ENCODE measurements at regions not wholly inside any gene's neighbourhood (a gene's known extent, or its start where the extent isn't known, plus 50 kb on each side); places are given as distances from the start of the nearest gene placed in this dataset.

DNA sequence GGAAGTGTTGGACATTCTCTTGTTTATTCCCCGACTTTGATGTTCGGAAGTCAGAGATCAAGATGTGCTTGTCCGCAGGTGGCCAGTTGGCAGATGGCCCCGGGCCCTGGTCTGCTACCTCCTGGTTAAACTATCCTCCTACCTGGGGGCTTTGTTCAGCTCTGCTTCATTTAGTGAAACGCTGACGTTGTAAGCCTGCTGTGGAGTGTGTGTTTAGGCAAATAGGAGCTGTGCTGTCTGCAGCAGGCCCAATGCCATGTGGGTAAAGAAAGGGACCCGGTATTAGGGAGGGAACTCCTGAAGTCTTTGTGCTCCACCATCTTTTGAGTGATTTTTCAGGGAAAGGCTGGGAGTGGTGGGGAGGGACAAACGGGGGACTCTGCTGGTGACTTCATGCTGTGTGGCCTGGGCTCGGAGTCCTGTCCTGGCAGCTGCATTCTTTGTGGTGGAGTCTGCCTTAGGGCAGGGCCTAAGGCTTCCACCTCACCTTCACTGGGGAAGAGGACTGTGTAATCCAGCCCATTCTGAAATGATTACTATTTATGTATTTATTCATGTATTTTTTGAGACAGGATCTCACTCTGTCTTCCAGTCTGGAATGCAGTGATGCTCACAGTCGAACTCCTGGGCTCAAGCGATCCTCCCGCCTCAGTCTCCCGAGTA lies 171.1 kb upstream of the KLF6 start (continued):
- TF ChIP-seq, protein P1, sequence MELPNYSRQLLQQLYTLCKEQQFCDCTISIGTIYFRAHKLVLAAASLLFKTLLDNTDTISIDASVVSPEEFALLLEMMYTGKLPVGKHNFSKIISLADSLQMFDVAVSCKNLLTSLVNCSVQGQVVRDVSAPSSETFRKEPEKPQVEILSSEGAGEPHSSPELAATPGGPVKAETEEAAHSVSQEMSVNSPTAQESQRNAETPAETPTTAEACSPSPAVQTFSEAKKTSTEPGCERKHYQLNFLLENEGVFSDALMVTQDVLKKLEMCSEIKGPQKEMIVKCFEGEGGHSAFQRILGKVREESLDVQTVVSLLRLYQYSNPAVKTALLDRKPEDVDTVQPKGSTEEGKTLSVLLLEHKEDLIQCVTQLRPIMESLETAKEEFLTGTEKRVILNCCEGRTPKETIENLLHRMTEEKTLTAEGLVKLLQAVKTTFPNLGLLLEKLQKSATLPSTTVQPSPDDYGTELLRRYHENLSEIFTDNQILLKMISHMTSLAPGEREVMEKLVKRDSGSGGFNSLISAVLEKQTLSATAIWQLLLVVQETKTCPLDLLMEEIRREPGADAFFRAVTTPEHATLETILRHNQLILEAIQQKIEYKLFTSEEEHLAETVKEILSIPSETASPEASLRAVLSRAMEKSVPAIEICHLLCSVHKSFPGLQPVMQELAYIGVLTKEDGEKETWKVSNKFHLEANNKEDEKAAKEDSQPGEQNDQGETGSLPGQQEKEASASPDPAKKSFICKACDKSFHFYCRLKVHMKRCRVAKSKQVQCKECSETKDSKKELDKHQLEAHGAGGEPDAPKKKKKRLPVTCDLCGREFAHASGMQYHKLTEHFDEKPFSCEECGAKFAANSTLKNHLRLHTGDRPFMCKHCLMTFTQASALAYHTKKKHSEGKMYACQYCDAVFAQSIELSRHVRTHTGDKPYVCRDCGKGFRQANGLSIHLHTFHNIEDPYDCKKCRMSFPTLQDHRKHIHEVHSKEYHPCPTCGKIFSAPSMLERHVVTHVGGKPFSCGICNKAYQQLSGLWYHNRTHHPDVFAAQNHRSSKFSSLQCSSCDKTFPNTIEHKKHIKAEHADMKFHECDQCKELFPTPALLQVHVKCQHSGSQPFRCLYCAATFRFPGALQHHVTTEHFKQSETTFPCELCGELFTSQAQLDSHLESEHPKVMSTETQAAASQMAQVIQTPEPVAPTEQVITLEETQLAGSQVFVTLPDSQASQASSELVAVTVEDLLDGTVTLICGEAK (IDR thresholded peaks at IDR 0.05), result no peak
- TF ChIP-seq, protein P1 (CRISPR knock-in tag; IDR thresholded peaks at IDR 0.05), result no peak
- TF ChIP-seq ZNF507 (tag; conservative IDR thresholded peaks at IDR 0.05), result no peak

All from K562 (cell line).